ENCODE measurements at regions not wholly inside any gene's neighbourhood (a gene's known extent, or its start where the extent isn't known, plus 50 kb on each side); places are given as distances from the start of the nearest gene placed in this dataset.

- Histone ChIP-seq H3K27me3 (ENCODE audit: low read length) (no peaks in the 10 kb centered on the region), H2AFZ (ENCODE audit: low read length) (no peak overlapping the region), H3K79me2 (ENCODE audit: low read length) (no peaks in the 10 kb centered on the region), H3K9me2 (replicated peaks; ENCODE audit: insufficient read depth, low read length) (no peaks in the 10 kb centered on the region), H3K36me3 (ENCODE audit: insufficient read depth, low read length) (no peaks in the 10 kb centered on the region), H3K4me3 (ENCODE audit: low read length) (no peak overlapping the region), H3K9me3 (ENCODE audit: low read length) (no peaks in the 10 kb centered on the region), H3K27ac (ENCODE audit: low read length) (no peak overlapping the region), H3K4me2 (ENCODE audit: low read depth, low read length, poor library complexity, severe bottlenecking) (no peak overlapping the region), H3K4me1 (ENCODE audit: low read length) (no peaks in the 10 kb centered on the region), H4K20me1 (ENCODE audit: insufficient read depth, low read depth, low read length) (no peaks in the 10 kb centered on the region), H3K9ac (ENCODE audit: low read length) (no peak overlapping the region)
- no peak for DNase-seq
Observed at GRCh38 chr5:175388531-175388930, 55.5 kb downstream of the DRD1 start.

- Histone ChIP-seq H4K20me1 (ENCODE audit: insufficient read depth, low read depth, low read length) (no peaks in the 10 kb centered on the region), H3K27me3 (ENCODE audit: low read length) (no peaks in the 10 kb centered on the region), H3K4me2 (ENCODE audit: low read depth, low read length, poor library complexity, severe bottlenecking) (no peak overlapping the region), H3K4me3 (ENCODE audit: low read length) (no peak overlapping the region), H2AFZ (ENCODE audit: low read length) (no peak overlapping the region), H3K4me1 (ENCODE audit: low read length) (no peaks in the 10 kb centered on the region), H3K36me3 (ENCODE audit: insufficient read depth, low read length) (no peaks in the 10 kb centered on the region), H3K9me2 (replicated peaks; ENCODE audit: insufficient read depth, low read length) (no peaks in the 10 kb centered on the region), H3K79me2 (ENCODE audit: low read length) (no peaks in the 10 kb centered on the region), H3K27ac (ENCODE audit: low read length) (no peak overlapping the region), H3K9me3 (ENCODE audit: low read length) (no peaks in the 10 kb centered on the region), H3K9ac (ENCODE audit: low read length) (no peak overlapping the region)
- no peak for DNase-seq
Observed at GRCh38 chr5:175387144-175387543, 56.8 kb downstream of the DRD1 start.

- H3K9me2 ChIP-seq (replicated peaks; ENCODE audit: insufficient read depth, low read length), result no peaks in the 10 kb centered on the region
- H3K4me2 ChIP-seq (ENCODE audit: low read depth, low read length, poor library complexity, severe bottlenecking), result no peak overlapping the region
- H3K4me3 ChIP-seq (ENCODE audit: low read length), result no peak overlapping the region
- no peaks in the 10 kb centered on the region for H3K27me3 ChIP-seq (ENCODE audit: low read length)
- no peak for DNase-seq
- H3K9me3 ChIP-seq (ENCODE audit: low read length), result no peaks in the 10 kb centered on the region
- no peaks in the 10 kb centered on the region for H3K36me3 ChIP-seq (ENCODE audit: insufficient read depth, low read length)
- no peak overlapping the region for H3K9ac ChIP-seq (ENCODE audit: low read length)
- no peaks in the 10 kb centered on the region for H3K4me1 ChIP-seq (ENCODE audit: low read length)
- H3K79me2 ChIP-seq (ENCODE audit: low read length), result no peaks in the 10 kb centered on the region
- H4K20me1 ChIP-seq (ENCODE audit: insufficient read depth, low read depth, low read length), result no peaks in the 10 kb centered on the region
- H2AFZ ChIP-seq (ENCODE audit: low read length), result no peak overlapping the region
- H3K27ac ChIP-seq (ENCODE audit: low read length), result no peak overlapping the region
Observed at GRCh38 chr5:175386526-175386925, 57.5 kb downstream of the DRD1 start.

- no peak for DNase-seq
- Histone ChIP-seq H3K27ac (ENCODE audit: low read length) (no peak overlapping the region), H3K4me2 (ENCODE audit: low read depth, low read length, poor library complexity, severe bottlenecking) (no peak overlapping the region), H3K9ac (ENCODE audit: low read length) (no peak overlapping the region), H3K4me1 (ENCODE audit: low read length) (no peaks in the 10 kb centered on the region), H3K9me2 (replicated peaks; ENCODE audit: insufficient read depth, low read length) (no peaks in the 10 kb centered on the region), H3K36me3 (ENCODE audit: insufficient read depth, low read length) (no peaks in the 10 kb centered on the region), H2AFZ (ENCODE audit: low read length) (no peak overlapping the region; the same call in 1 of the 2 replicates), H3K27me3 (ENCODE audit: low read length) (no peaks in the 10 kb centered on the region), H3K9me3 (ENCODE audit: low read length) (no peaks in the 10 kb centered on the region), H4K20me1 (ENCODE audit: insufficient read depth, low read depth, low read length) (no peaks in the 10 kb centered on the region), H3K79me2 (ENCODE audit: low read length) (no peaks in the 10 kb centered on the region), H3K4me3 (ENCODE audit: low read length) (no peak overlapping the region)
Observed at GRCh38 chr5:175385691-175386362, 58.2 kb downstream of the DRD1 start.

GRCh38 chr5:175384724-175385552 is 59.0 kb downstream of the DRD1 start:
- no peak overlapping the region for H3K4me3 ChIP-seq (ENCODE audit: low read length)
- no peaks in the 10 kb centered on the region for H3K4me1 ChIP-seq (ENCODE audit: low read length)
- H3K79me2 ChIP-seq (ENCODE audit: low read length), result no peaks in the 10 kb centered on the region
- H2AFZ ChIP-seq (ENCODE audit: low read length), result no peak overlapping the region
- H3K9ac ChIP-seq (ENCODE audit: low read length), result no peak overlapping the region
- no peak for DNase-seq
- H4K20me1 ChIP-seq (ENCODE audit: insufficient read depth, low read depth, low read length), result no peaks in the 10 kb centered on the region
- no peaks in the 10 kb centered on the region for H3K27me3 ChIP-seq (ENCODE audit: low read length)
- no peaks in the 10 kb centered on the region for H3K9me3 ChIP-seq (ENCODE audit: low read length)
- no peaks in the 10 kb centered on the region for H3K9me2 ChIP-seq (replicated peaks; ENCODE audit: insufficient read depth, low read length)
- no peak overlapping the region for H3K4me2 ChIP-seq (ENCODE audit: low read depth, low read length, poor library complexity, severe bottlenecking)
- H3K36me3 ChIP-seq (ENCODE audit: insufficient read depth, low read length), result no peaks in the 10 kb centered on the region
- no peak overlapping the region for H3K27ac ChIP-seq (ENCODE audit: low read length)

GRCh38 chr5:175383350-175383749 is 60.6 kb downstream of the DRD1 start:
- H3K79me2 ChIP-seq (ENCODE audit: low read length), result no peaks in the 10 kb centered on the region
- H3K36me3 ChIP-seq (ENCODE audit: insufficient read depth, low read length), result no peaks in the 10 kb centered on the region
- no peak overlapping the region for H2AFZ ChIP-seq (ENCODE audit: low read length)
- H3K27ac ChIP-seq (ENCODE audit: low read length), result no peak overlapping the region
- no peaks in the 10 kb centered on the region for H3K4me1 ChIP-seq (ENCODE audit: low read length)
- H3K9me3 ChIP-seq (ENCODE audit: low read length), result no peaks in the 10 kb centered on the region
- H3K9ac ChIP-seq (ENCODE audit: low read length), result no peak overlapping the region
- DNase-seq, result no peak
- no peak overlapping the region for H3K4me2 ChIP-seq (ENCODE audit: low read depth, low read length, poor library complexity, severe bottlenecking)
- no peaks in the 10 kb centered on the region for H3K9me2 ChIP-seq (replicated peaks; ENCODE audit: insufficient read depth, low read length)
- no peaks in the 10 kb centered on the region for H4K20me1 ChIP-seq (ENCODE audit: insufficient read depth, low read depth, low read length)
- H3K4me3 ChIP-seq (ENCODE audit: low read length), result no peak overlapping the region
- no peaks in the 10 kb centered on the region for H3K27me3 ChIP-seq (ENCODE audit: low read length)

- Histone ChIP-seq H3K9me3 (ENCODE audit: low read length) (no peaks in the 10 kb centered on the region), H3K4me1 (ENCODE audit: low read length) (no peaks in the 10 kb centered on the region), H3K36me3 (ENCODE audit: insufficient read depth, low read length) (no peaks in the 10 kb centered on the region), H2AFZ (ENCODE audit: low read length) (no peak overlapping the region), H3K4me2 (ENCODE audit: low read depth, low read length, poor library complexity, severe bottlenecking) (no peak overlapping the region), H3K27me3 (ENCODE audit: low read length) (no peaks in the 10 kb centered on the region), H3K27ac (ENCODE audit: low read length) (no peak overlapping the region), H4K20me1 (ENCODE audit: insufficient read depth, low read depth, low read length) (no peaks in the 10 kb centered on the region), H3K79me2 (ENCODE audit: low read length) (no peaks in the 10 kb centered on the region), H3K9me2 (replicated peaks; ENCODE audit: insufficient read depth, low read length) (no peaks in the 10 kb centered on the region), H3K9ac (ENCODE audit: low read length) (no peak overlapping the region), H3K4me3 (ENCODE audit: low read length) (no peak overlapping the region)
- DNase-seq, result no peak
Observed at GRCh38 chr5:175382171-175382570, 61.8 kb downstream of the DRD1 start.

- Histone ChIP-seq H3K27ac (ENCODE audit: low read length) (no peak overlapping the region), H3K79me2 (ENCODE audit: low read length) (no peaks in the 10 kb centered on the region), H3K4me2 (ENCODE audit: low read depth, low read length, poor library complexity, severe bottlenecking) (no peak overlapping the region), H2AFZ (ENCODE audit: low read length) (no peak overlapping the region), H3K36me3 (ENCODE audit: insufficient read depth, low read length) (no peaks in the 10 kb centered on the region), H3K4me3 (ENCODE audit: low read length) (no peak overlapping the region), H3K9me3 (ENCODE audit: low read length) (no peaks in the 10 kb centered on the region), H3K4me1 (ENCODE audit: low read length) (no peaks in the 10 kb centered on the region), H3K27me3 (ENCODE audit: low read length) (no peaks in the 10 kb centered on the region), H3K9me2 (replicated peaks; ENCODE audit: insufficient read depth, low read length) (no peaks in the 10 kb centered on the region), H4K20me1 (ENCODE audit: insufficient read depth, low read depth, low read length) (no peaks in the 10 kb centered on the region), H3K9ac (ENCODE audit: low read length) (no peak overlapping the region)
- no peak for DNase-seq
Observed at GRCh38 chr5:175381130-175381529, 62.9 kb downstream of the DRD1 start.
